CD4-positive, alpha-beta T cell treated with Interleukin-2 at 100 ng/mL for 4 hours (primary cell): ENCODE measurements at regions not wholly inside any gene's neighbourhood (a gene's known extent, or its start where the extent isn't known, plus 50 kb on each side); places are given as distances from the start of the nearest gene placed in this dataset.

Source experiments
- DNase-seq: peaks from one replicate; pipeline ENCODE4 v3.0.0-alpha.2; 2020; ENCODE audit warnings: low spot score

DNA sequence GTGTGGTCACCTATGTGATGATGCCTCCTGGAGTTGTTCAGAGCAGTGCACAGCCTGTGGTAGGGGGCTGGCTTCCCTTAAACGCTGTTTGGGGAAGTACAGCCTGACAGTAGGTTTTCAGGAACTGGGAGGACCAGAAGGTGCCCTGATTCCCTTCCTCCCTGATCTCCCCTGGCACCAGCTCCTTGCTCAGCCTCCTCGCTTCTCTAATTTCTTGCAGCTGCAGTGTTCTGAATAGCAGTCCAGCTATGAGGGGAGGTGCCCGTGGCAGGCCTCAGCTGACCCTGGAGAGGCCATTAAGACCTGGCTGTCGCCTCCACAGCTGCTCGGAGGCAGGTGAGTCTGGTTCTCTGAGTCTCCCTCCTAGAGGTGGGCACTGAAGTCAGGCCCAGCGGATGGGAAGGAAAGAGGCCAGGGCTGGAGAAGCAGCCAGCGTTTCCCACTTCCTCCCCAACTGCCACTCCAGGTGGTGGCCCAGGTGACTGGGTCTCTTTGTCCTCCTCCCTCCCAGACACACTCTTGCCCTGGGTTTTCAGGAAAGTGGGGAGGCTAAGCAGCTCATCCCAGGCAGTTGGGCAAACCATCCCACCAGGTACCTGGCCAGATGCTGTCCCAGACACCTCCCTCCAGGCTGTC lies 52.0 kb upstream of the RPL11 start:
- no peak for DNase-seq

DNA sequence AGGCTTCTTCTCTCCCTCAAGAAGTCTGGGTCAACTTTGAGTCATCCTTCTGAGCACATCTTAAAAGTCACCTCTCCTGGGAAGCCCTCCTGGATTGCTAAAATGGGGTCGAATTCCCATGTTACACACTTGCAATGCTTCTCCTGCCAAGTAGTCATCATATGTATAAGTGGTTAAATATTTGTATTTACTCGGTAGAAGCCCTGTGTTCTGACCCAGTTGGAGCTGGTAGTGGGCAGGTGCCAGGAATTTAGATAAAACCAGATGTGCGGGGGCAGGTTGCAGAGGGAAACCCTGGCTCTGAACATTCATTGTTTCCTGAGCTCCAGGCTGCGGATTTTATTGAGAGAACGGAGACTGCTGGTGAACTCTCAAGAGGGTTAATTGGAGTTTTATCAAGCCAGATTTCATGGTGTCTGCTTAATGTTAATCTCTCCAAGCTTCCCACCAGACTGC lies 52.8 kb upstream of the RPL11 start:
- no peak for DNase-seq

DNA sequence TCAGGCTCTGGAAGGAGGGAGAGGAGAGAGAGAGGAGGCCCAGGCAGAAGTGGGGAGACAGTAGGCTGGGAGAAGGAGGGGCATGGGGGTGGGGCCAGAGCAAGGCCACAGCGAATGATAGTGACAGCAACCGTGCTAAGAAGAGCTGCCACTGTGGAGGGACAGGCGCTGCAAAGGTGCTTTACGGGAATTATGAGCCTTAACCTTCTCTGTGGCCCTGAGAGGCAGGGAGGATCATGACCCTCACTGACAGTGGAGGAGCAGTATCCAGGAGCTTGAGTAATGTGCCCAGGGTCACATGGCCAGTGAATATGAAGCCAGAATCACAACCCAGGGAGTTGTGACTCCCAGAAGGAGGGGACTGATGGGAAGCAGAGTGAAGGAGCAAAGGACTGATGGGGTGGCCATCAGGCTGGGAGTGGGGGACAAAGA lies 53.4 kb upstream of the RPL11 start:
- DNase-seq = no peak

DNA sequence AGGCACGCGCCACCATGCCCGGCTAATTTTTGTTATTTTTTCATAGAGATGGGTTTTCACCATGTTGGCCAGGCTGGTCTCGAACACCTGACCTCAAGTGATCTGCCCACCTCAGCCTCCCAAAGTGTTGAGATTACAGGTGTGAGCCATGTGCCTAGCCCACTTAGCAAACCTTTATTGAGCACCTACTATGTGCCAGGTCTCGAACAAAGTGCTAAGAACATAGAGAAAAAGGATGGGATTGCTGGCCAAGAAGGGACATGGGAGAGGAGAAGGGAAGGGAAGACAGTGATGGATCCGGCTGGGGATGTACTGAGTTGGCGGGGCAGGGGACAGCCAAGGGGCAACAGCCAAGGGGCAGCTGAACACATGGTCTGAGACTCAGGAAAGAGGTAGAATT lies 55.6 kb upstream of the RPL11 start:
- DNase-seq = no peak

DNA sequence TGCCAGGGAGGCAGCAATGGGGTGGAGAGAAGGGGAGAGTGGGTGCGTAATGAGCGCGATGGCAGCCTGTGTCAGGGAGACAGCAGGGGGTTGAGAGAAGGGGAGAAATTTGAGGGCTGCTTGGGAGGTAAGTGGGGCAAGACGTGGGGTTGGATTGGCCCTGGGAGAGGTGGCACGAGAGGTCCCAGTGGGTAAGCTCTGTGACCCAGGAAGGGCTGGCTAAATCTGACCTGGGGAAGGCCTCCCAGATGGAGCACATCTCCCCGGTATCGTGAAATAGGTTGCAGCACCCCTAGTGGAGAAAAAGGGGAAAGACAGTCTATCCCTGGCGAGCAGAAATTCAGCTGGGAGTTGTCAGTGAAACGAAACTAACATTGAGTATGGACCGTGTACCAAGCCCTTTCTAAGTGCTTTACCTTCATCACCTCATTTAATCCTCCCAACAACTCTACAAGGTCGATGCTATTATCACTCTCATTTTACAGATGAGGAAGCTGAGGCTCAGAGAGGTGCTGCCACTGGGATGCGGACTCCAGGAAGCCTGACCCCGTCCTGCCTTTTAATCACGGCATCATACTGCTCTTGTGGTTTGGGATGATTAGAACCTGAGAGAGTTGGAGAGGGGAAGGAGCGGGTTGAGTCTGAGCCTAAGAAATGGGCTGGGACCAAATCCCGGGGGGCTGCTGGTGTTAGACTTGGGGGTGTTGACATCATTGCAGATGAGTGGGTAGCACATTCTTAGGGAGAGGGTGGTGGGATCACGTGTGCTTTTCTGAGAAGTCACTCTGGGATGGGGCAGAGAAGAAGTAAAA lies 56.6 kb upstream of the RPL11 start:
- peak; percentile 85 for DNase-seq

DNA sequence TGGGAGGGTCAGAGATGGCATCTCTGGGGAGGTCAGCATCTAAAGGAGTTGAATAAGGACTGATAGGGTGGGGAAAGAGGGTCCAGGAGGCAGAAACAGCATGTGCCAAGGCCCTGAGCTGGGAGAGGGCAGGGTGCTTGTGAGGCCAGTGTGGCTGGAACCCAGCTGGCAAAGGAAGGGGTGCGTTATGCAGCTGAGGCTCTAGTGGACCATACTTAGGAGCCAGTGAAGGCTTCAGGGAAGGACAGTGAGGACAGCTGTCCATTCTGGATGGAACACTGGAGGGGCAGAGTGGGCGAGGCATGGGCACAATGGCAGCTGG lies 57.1 kb upstream of the RPL11 start:
- no peak for DNase-seq

DNA sequence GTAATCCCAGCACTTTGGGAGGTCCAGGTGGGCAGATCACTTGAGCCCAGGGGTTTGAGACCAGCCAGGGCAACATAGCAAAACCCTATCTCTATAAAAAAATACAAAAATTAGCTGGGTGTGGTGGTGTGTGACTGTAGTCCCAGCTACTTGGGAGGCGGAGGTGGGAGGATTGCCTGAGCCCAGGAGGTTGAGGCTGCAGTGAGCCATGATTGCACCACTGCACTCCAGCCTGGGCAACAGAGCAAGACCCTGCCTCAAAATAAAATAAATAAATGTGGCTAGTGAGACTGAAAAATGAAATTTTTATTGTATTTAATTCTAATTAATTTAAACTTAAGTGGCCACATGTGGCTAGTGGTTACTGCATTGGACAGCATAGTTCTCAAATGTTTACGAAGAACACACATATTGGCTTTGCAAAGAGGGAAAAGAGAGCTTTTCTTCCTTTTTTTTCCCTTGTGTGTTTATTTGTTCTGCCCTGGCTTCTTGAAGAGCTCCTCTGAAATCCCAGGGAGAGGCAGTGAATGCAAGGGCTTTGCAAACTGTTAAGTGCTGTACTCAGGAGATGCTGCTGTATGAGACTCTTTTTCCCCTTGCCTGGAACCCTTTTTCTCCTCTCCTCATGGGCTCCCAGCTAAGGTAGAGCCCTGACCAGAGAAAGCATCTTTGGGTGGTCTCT lies 59.0 kb upstream of the RPL11 start:
- no peak for DNase-seq

DNA sequence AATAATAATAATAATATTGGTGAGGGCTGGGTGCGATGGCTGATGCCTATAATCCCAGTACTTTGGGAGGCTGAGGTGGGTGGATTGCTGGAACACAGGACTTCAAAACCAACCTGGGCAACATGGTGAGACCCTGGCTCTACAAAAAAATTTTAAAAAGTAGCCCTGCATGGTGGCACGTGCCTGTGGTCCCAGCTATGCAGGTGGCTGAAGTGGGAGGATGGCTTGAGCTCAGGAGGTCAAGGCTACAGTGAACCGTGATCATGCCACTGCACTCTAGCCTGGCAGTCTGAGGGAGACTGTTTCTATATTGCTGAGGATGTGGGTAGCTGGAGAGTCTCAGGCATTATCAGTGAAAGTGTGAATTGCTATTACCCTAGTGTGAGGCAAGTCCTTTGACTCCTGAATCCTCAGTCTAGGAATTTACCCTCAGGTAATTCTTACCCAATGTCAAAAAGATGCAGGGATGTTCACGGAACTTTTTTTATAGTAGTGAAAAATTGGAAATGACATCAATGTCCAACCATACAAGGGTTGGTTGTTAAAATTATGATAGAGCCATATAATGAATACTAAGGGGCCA lies 61.8 kb upstream of the RPL11 start:
- no peak for DNase-seq

DNA sequence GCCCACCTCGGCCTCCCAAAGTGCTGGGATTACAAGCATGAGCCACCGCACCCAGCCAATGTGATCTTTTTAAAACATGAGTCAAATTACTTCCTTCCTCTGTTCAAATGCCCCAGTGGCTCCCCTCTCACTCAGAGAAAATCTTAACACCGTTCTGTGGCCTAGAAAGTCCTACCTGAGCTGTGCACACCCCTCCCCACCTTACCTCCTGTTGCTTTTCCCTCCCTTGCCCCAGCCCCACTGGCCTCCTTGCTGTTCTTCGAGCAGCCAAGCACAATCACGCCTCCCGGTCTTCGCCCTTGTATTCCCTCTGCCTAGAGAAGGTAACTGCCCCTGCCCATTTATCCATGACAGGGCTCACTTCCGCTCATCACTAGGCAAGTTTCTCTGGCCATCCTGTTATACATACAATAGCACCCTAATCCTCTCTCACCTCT lies 62.6 kb upstream of the RPL11 start:
- peak; percentile 36 for DNase-seq

DNA sequence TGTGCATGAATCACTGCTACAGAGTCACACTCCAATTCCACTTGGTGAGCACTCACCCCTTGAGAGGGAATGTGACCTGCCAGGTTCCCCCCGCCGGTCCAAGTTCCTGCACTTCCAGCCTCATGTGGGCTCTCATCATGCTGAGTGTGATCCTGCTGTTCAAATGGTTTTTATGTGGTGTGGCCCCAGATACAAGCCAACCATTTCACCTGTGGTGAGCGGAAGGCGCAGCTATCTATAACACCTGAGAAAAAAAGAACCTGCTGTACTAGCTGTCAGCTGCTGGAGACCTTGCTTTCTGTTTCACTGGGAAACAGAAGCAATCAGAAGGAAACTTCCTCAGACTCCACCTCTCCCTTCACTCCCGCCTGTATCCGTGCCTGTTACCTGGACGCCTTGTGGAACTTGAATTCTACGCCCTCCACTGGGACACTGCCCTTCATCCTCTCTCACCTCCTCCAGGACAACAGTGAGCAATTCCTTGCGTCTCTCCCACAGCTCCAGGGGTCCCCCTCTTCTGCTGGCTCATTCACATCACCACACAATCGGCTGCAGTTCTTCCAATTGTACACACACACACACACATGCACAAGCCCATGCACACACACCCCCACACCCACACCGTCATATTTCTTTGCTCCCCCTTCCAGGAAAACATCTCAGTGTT lies 64.4 kb upstream of the RPL11 start:
- DNase-seq = peak; percentile 34

DNA sequence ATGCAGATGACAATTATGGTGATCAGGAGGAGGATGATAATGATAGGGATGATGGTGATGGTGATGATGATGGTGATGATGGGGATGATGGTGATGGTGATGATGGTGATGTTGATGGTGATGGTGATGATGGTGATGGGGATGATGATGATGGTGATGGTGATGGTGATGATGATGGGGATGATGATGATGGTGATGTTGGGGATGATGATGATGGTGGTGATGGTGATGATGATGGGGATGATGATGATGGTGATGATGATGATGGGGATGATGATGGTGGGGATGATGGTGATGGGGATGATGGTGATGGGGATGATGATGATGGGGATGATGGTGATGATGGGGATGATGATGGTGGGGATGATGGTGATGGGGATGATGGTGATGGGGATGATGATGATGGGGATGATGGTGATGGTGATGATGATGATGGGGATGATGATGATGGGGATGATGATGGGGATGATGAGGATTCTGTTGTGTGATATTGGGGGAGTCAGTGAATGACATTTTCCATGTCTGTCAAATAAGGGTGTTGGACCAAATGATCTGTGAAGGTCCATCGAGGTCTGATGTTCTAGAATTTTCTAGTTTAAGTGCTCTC lies 65.6 kb upstream of the RPL11 start:
- DNase-seq = no peak

DNA sequence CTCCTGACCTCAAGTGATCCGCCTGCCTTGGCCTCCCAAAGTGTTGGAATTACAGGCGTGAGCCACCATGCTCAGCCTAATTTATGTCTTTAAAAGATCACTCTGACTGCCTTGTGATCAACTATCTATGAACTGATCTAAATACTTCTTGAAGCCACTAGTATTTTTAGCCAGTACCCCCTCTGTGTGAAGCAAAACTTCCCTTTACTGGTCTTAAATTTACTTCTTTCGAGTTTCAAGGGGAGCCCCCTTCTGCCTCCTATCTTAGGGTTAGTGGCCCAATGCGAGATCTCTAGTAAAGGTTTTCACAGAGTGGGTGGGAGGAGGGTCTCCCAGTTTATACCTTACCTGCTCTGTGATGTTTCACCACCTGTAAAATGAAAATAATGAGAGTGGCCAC lies 66.1 kb upstream of the RPL11 start:
- DNase-seq = no peak

DNA sequence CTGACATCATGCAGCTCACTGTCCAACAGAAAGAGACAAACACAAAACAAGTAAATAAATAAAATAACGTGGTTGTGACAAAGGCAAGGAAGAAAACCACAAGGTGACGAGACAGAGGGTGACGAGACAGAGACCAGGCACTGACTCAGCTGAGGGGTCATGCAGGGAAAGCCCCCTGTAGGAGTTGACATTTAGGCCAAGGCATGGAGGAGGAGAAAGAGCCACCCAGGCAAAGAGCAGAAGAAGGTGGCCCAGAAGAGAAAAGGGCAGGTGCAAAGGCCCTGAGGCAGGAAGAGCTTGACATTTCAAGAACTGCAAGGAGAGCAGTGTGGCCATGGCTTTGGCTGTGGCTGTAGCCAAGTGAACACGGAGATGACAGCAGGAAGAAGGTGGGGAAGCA lies 65.1 kb upstream of the ID3 start:
- peak; percentile 60 for DNase-seq

DNA sequence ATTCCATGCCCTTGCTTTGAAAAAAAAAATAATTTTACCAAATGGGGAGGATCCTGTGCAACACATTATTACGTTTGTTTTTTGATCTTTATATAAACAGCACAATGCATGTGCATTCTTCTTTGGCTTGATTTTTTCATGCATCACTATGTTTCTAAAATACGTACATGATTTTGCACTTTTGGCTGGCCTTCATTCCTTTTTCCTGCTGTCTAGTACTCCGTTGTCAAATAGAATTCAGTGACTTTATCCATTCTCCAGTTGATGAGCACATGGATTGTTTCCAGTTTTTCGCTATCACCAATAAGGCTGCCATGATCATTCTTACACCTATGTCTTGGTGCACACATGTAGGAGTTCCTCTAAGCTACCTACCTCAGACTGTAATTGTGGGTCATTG lies 63.0 kb upstream of the ID3 start:
- DNase-seq = no peak

DNA sequence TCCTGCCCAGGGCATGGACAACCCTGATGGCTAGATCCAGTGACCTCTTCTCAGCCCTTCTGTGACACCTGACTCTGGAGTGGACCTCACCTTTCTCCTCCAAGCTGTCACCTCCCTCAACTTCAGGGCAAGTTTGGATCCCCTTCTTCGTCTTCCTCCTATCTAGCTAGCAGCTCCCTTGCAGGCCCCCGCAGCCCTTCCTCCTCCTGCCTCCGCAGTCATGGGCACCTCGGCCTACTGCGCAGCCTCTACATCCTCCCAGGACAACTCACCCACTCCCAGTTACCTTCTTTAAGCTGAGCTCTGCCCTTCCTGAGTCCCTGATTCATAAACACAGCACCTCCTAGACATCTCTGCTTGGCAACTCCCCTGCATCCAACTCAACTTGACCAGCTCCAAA lies 61.3 kb upstream of the ID3 start:
- no peak for DNase-seq

DNA sequence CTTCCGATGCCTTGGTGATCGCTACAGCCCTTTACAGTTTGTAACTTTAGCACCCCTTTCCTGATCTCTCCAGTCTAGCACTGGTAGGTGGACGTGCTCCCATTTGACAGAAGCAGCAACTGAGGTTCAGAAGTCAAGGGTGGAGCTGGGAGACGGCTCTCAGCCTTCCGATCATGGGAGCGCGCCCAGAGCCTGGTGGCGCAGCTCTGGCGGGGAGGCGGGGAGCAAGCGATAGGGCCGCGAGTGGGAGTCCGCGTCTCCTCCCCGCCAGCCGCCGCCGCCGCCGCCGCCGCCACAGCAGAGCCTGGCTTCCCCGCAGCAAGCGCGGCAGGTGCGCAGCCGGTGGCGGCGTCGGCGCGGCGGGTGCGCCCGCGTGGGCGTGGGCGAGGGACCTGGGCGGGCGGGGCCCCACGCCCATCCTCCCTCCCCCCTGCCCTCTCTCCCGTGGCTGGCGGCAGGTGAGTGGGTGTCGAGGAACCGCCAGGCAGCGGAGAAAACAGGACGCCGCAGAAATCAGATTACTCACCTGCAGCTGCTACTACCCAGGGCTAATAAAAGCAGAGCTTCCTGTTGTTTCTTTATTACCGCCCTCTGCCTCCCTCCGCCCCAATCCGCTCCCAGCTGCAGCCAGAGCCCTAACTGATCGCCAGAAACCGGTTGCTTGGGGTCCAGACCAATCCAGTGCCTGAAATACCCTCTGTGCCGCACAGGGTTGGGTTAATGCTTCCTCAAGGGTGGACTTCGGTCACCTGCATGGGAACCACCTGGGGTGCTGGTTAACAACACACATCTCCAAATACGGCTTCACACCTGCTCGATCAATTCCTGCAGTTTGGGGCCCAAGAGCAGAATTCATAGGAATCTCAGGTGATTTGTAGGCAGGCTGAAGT lies 60.2 kb upstream of the ID3 start:
- peak; percentile 93 for DNase-seq

DNA sequence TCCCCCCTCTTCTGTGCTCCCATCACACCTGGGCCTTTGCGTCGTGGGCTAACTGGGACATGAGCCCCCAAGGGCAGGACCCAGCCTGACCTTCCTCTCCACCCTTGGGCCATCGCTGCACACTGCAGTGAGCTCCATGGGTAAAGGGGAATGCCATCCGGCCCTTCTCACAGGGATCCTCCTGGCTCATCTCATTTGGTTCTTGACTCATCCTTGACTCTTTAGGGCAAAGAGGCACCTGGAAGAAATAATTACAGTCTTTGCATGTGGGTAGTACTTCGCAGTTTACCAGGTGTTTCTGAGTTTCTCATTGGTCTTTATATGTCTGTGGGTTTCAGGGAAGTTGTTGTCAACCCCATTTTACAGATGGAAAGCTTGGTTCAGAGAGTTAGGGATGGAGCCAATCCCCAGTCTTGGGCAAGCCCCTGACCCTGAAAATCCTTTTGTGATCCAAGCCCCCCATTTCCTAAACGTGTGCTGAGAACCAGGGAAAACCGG lies 59.3 kb upstream of the ID3 start:
- no peak for DNase-seq

DNA sequence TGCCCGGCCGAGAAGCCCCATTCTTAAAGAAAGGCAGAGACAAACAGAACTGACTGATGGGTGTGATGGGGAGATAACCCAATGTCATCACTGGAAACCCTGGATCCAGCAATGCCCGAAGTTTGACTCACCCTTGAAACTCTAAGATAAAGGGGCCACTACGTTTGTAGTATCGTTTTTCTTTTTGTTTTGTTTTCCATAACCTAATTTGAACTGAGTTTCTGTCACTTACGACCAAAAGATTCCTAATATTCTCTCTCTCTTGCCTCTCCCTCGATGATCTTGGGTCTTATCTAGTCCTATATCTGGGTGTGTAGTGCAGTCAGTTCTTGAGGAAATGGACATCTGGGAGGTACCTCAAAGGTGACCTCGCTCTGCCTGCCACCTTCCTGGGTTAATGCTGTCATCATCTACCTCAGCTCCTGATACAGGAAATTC lies 57.8 kb upstream of the ID3 start:
- no peak for DNase-seq

DNA sequence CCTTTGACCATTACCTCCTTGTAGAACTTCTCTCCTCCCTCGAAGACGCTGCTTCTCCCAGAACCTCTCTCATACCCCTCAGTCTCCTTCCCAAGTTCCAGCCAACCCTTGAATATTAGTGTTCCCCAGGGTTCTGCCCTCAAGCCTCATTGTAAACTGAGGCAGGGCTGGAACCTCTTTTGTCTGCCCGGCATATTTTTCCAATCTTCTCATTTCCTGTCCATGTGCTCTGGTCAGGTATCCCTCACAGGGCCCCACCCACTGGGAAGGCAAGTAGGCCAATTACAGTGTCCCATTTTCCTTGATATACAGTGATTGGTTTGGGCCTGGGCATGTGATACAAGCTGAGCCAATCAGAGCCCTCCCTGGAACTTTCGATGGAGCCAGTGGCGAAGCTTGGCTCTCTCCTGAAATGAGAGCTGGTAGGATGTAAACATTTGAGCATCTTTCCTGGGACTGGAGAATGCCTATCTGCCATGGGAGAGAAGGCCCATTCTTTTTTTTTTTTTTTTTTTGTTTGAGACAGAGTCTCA lies 57.1 kb upstream of the ID3 start:
- DNase-seq = no peak

DNA sequence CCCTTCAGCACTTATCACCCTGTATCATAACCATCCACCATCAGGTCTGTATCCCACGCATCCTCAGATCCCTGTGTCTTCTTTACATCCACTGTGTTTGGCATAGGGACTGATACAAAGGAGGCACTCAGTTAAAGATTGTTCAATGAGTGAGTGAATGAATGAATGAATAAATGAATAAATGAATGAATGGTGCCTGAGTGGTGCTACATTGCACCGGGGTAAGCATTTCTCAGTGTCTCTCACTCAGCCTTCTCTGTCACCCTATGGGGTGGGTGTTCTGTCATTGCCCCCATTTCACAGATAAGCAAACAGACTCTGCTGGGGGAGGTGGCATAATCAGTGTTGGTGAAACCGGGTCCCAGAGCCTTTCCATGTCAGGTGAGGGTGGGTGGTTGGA lies 56.6 kb upstream of the ID3 start:
- DNase-seq = no peak
